LoVo (cell line): ENCODE measurements at regions not wholly inside any gene's neighbourhood (a gene's known extent, or its start where the extent isn't known, plus 50 kb on each side); places are given as distances from the start of the nearest gene placed in this dataset.
"Not testable (repeated sequence)": the region's sequence is repeated elsewhere in the genome, so short reads cannot be mapped to it uniquely, and the experiment has no call there.

ENCODE experiments used
- DNase-seq: peaks from one replicate; pipeline ENCODE4 v3.0.0-alpha.2; 2016; ENCODE audit warnings: low spot score

DNA sequence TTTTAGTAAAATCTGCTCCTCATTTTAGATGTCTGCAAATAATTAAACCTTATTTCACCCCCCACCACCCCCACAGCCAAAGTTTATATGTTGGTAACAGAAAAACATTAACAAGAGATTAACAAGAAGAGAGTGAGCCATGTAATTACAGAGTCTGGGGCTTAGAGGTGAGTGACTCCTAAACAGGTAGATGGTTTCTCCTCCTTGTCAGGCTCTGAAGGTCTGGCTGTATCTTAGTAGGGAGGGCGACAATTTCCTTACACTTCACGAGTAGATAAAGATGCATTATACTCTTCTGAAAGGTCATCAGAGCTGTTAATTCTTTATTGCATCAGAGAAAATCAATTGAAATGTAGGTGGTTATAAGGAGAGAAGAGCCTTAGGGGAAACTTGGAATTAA is 171.8 kb upstream of the ANKRD50 start:
- no peak for DNase-seq

- DNase-seq = no peak
These were observed 171.1 kb upstream of the ANKRD50 start for GRCh38 chr4:124883632-124884031.

DNA sequence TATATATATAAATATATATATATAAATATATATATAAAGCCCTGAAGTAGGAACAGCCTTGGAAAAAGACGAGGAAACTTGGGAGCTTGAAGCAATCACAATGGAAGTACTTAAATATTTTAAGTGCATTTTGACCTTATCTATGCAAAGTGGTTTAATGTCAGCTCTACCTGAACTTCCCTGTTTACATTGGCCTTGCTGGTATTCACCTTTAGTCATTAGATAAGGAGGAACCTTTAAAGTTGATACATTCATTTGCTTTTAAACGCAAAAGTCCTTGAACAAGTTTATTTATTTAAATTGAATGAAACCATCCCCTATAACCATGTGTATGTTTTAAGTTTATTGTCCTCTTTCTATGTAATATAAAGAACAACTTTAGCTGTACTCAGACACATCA is 166.7 kb upstream of the ANKRD50 start:
- DNase-seq = no peak

GRCh38 chr4:124874172-124874450 is 161.6 kb upstream of the ANKRD50 start:
- no peak for DNase-seq

DNA sequence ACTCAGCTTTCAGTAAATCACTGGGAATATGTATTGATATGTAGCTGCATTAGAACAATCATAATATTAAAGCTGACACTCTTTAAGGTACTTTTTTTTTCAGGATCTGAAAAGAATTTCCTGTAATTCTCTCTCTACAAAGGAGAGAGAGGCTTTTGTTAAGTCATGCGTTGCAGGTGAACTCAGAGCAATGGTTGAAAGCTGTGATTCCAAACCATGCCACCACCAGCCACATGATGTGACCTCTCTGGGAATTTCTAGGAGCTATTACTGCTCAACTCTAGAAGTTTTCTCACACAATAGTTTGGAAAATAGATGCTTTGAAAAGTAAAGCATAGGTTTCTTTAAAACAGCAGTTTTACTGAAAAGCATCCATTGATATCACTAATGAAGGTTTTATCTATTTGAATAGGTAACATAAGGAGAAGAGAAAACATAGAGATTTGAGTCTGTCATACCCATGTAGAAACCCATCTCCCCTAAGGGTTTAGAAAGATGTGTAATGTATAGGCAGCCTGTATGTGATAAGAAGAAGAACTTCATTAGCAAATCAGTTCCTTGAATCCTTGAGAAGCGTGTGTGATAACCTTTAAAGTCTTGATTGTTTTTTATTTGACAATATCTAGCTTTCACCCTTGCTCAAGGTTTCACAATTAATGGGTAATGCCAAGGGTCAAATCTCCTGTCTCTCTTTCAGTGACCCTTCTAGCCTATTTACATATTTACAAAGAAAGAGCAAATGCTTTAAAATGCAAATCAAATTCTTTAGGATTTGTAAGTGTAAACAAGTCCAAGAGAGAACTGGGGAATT is 161.0 kb upstream of the ANKRD50 start:
- DNase-seq = no peak

- no peak for DNase-seq
These were observed 160.1 kb upstream of the ANKRD50 start for GRCh38 chr4:124872659-124873058.

DNA sequence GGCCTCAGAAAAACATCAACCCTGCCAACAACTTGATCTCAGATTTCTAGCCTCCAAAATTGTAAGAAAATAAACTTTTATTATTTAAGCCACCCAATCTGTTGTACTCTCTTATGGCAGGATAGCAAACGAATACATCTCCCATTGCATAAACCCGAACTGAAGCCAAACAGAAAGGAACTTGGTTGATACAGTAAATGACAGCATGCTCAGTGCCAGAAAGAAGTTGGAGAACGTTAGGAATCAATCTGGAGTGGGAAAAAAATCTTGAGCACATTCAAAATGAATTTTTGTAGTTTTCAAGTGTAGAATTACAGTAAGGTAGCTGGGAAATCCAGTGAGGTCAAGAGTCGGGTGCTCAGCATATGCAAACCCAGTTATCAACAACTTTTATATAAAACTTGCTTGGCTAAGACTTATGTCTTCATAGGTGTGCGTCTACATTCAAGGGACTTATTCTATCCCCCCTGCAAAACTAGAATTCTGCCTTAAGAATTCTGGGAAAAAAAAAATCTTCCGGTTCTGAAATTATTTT is 157.5 kb upstream of the ANKRD50 start:
- DNase-seq = no peak

GRCh38 chr4:124868495-124868894 is 156.0 kb upstream of the ANKRD50 start:
- no peak for DNase-seq

- DNase-seq = no peak
These were observed 155.0 kb upstream of the ANKRD50 start for GRCh38 chr4:124867536-124867935.

DNA sequence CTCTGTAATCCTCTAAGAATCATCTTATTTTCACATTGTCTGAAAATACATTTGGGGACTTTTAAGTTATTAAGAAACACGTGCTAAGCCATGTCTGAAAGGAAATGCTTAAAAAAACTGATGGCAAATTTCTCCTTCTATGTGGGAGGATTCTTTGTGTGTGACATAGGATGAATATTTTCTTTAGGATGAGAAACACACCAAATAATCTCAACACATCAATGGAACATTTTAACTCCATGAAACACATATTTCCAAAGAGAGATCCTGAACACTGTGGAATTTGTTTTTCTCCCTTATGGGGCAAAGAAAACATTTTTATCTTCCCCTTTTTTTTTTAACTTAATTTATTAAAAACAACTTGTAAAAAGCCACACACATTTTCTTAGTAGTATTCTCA is 153.8 kb upstream of the ANKRD50 start:
- no peak for DNase-seq

GRCh38 chr4:124863040-124863545 is 150.6 kb upstream of the ANKRD50 start:
- DNase-seq = no peak

DNA sequence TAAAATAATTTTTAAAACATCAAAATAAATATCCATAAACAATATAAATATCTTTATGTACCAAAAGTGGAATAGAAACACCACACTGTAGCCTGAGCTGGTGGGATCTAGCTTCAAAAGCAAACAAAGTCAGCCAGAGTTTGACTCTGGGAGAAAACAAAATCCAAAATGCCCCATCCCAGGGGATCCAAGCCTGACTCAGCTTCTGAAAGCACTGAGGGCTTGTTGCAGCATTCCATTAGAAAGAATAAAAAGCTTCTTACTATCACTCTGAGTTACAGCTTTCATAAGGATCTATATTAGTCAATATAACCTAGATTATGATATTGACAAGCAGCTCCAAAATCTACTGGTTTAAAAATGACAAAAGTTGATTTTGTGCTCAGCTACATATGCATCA is 149.7 kb upstream of the ANKRD50 start:
- no peak for DNase-seq

DNA sequence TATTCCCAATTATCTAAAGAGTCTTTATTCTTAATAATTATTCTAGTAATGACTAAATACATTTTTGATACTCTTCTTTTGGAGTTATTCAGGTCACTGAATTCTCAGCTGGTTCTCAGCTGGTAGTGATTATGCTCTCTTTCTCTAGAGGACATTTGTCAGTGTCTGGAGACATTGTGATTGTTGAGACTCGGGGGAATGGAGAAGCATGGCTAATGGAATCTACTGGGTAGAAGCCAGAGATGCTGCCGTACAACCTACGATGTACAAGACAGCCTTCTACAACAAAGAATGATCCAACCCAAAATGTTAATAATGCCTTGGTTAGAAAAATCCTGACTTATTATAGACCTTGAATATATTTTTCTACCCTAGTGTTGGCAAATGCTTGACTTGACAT is 149.2 kb upstream of the ANKRD50 start:
- no peak for DNase-seq

DNA sequence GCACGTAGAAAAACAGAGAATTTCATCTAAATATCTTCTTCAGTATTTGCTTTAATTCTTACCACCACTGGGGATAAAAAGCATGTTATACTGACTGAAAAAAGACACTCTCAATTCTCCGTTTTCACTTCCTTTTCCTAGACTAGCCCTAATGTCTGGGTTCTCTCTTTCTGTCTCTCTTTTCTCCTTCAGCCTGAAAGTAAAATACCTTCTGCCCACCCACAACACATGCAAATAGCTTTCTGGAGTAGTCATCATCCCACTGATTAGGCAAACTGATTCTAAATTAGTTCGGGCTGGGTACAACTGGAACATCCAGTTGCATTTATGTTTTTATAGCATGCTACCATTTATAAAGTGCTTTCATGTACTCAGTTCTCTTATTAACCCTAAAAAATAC is 142.4 kb upstream of the ANKRD50 start:
- DNase-seq = no peak

GRCh38 chr4:124851741-124852140 is 139.2 kb upstream of the ANKRD50 start:
- no peak for DNase-seq

DNA sequence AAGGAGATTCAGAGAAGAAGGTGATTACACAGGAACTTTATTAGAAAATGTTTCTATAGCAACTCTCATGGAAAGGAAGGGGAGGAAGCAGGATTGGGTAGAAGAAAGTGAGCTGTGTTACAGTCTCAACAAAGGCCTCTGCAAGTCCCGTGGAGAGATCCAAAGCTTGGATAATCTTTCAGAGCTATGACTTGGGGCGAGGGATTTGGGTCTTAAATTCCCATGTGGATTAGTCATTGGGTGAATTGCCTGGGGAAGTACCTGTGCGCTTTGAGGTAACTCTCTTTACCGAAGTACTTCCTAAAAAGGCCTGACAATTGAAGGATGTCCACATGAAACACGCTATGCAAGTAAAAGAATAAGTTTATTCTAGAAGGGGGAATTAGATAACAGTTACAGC is 133.8 kb upstream of the ANKRD50 start:
- DNase-seq = no peak

DNA sequence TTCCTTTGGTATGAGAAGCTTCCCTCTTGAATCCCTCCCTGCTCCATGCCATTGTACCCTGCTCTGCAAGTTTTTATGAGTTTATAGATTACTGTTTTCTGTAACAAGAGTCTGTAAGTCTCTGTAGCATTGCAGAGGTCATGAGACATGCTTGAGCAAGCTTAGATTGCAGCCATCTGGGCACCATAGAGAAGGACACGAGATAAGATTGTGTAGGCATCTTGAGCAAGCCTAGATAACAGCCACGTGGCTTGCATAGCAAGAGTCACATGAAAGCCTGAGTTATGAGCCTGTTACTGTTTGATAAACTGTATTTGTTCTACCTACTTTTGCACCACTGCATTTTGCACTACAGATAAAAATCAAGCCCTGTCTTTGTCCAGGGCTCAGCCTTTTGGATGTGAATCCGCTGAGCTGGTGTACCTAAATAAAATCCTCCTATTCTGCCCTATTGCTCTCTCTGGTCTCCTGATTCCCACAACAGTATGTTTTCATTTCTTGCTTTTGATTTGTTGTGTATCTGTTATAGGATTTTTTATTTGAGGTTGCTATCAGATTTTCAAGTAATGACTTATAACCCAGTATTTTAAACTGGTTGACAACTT is 127.4 kb upstream of the ANKRD50 start:
- DNase-seq = no peak

- DNase-seq = no peak
These were observed 121.4 kb upstream of the ANKRD50 start for GRCh38 chr4:124833831-124834505.

DNA sequence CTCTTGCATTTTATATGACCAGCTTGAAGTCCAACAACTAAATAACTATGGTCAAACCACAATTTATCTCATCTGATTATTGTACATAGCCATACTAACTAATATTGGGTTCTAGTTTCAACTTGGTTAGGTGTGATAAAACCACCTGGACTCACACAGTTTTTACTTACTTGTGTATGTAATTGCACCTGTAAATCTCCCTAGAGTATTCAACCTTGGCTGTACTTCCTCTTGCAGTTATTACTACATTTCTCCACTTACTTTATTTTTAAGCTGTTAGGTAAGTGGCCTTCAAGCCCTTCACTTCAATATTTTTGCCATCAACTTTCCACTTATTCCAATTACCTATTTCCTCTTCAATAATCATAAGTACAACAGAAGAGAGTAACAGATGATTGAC is 115.8 kb upstream of the ANKRD50 start:
- DNase-seq = no peak

- no peak for DNase-seq
These were observed 105.0 kb upstream of the ANKRD50 start for GRCh38 chr4:124817531-124817930.

- not testable (repeated sequence) for DNase-seq
These were observed 99.7 kb upstream of the ANKRD50 start for GRCh38 chr4:124812203-124812602.

- no peak for DNase-seq
These were observed 98.3 kb upstream of the ANKRD50 start for GRCh38 chr4:124810827-124811226.

GRCh38 chr4:124807421-124807820 is 94.9 kb upstream of the ANKRD50 start:
- no peak for DNase-seq
